OCI-LY7 (cell line): ENCODE measurements at regions not wholly inside any gene's neighbourhood (a gene's known extent, or its start where the extent isn't known, plus 50 kb on each side); places are given as distances from the start of the nearest gene placed in this dataset.

Source experiments
- BruUV-seq: library from RNA; stranded (reverse); fragments of 400-500 nt; replicated peaks from 2 replicates; lab custom pipeline; 2021; lab: Mats Ljungman, UMichigan
- CTCF ChIA-PET: fragments of 300-600 bp; sonication (Branson Sonifier 250); formaldehyde crosslinking; loops from one replicate; lab custom pipeline; 2022; ENCODE audit warnings: antibody characterized with exemption; ENCODE audit not compliant: unreplicated experiment; lab: Charles Lee
- POLR2A ChIA-PET: fragments of 300-600 bp; sonication (Branson Sonifier 250); formaldehyde crosslinking; loops from one replicate; lab custom pipeline; 2022; ENCODE audit warnings: antibody characterized with exemption; lab: Charles Lee
- DNase-seq: peaks from one replicate; pipeline ENCODE4 v3.0.0-alpha.2; 2015; ENCODE audit warnings: low spot score
- H2AFZ ChIP-seq: fragments of 200-600 bp; sonication (generic), shearing (Covaris generic); 2 replicates; pipeline ENCODE4 v1.6.1; 2014; ENCODE audit warnings: mild to moderate bottlenecking, antibody characterized with exemption, low read length, moderate library complexity
- H3K27ac ChIP-seq: fragments of 200-600 bp; sonication (generic); 2 replicates; pipeline ENCODE4 v1.5.1; 2014; ENCODE audit warnings: mixed run types, low read depth, mild to moderate bottlenecking, moderate library complexity, low read length, inconsistent platforms; ENCODE audit not compliant: poor library complexity, severe bottlenecking
- H3K36me3 ChIP-seq: fragments of 200-600 bp; sonication (generic); 2 replicates; pipeline ENCODE4 v1.6.1; 2014; ENCODE audit warnings: mild to moderate bottlenecking, antibody characterized with exemption, low read length, moderate library complexity, mixed read lengths; ENCODE audit not compliant: insufficient read depth
- H3K4me1 ChIP-seq: fragments of 200-600 bp; sonication (generic); 2 replicates; pipeline ENCODE4 v1.5.1; 2014; ENCODE audit warnings: mild to moderate bottlenecking, low read length; ENCODE audit not compliant: insufficient read depth, poor library complexity, severe bottlenecking
- H3K4me2 ChIP-seq: fragments of 200-600 bp; sonication (generic); 2 replicates; pipeline ENCODE4 v1.6.1; 2014; ENCODE audit warnings: mild to moderate bottlenecking, low read length
- H3K4me3 ChIP-seq: fragments of 200-600 bp; sonication (generic); 2 replicates; pipeline ENCODE4 v1.5.1; 2014; ENCODE audit warnings: mild to moderate bottlenecking, low read depth, low read length; ENCODE audit not compliant: poor library complexity, severe bottlenecking
- H3K79me2 ChIP-seq: fragments of 200-600 bp; sonication (generic); 2 replicates; pipeline ENCODE4 v1.6.1; 2016; ENCODE audit warnings: low read depth, mild to moderate bottlenecking, low read length, moderate library complexity, mixed read lengths; ENCODE audit not compliant: insufficient read depth
- H3K9me2 ChIP-seq: fragments of 200-600 bp; sonication (generic); 2 replicates; pipeline ENCODE4 v1.6.1; 2016; ENCODE audit warnings: mild to moderate bottlenecking, low read length, mixed read lengths; ENCODE audit not compliant: insufficient read depth
- H3K9me3 ChIP-seq: fragments of 200-600 bp; sonication (generic); 2 replicates; pipeline ENCODE4 v1.6.1; 2014; ENCODE audit warnings: mild to moderate bottlenecking, mixed run types, low read length, mixed read lengths
- H4K20me1 ChIP-seq: fragments of 200-600 bp; sonication (generic); 2 replicates; pipeline ENCODE4 v1.6.1; 2014; ENCODE audit warnings: mild to moderate bottlenecking, antibody characterized with exemption, low read length, moderate library complexity, mixed read lengths; ENCODE audit not compliant: insufficient read depth
- CTCF ChIP-seq: fragments of 200-600 bp; sonication (generic); conservative IDR thresholded peaks from 2 replicates; pipeline ENCODE4 v1.5.1; 2014; ENCODE audit warnings: mild to moderate bottlenecking, antibody characterized with exemption, low read length, moderate library complexity, mixed read lengths
- EZH2phosphoT487 ChIP-seq: fragments of 200-600 bp; sonication (generic); IDR thresholded peaks from 2 replicates; pipeline ENCODE4 v1.6.1; 2018; ENCODE audit warnings: low read depth, borderline replicate concordance, mild to moderate bottlenecking, mixed run types, antibody characterized with exemption, low read length, moderate library complexity, mixed read lengths
- intact Hi-C: fragments of 100-400 bp; cut with micrococcal nuclease; formaldehyde crosslinking; loops from one replicate; pipeline ENCODE4 v1.10.0; 2022; ENCODE audit not compliant: unreplicated experiment

- ChIA-PET CTCF (no interaction called here), POLR2A (no interaction called here)
- H2AFZ ChIP-seq, result no peak overlapping the region
- no peak overlapping the region for H3K4me3 ChIP-seq
- BruUV-seq, result no TSS peak
- no peak overlapping the region for H3K27ac ChIP-seq
- TF ChIP-seq EZH2phosphoT487 (no peak), CTCF (no peak)
- no peaks in the 10 kb centered on the region for H4K20me1 ChIP-seq
- H3K36me3 ChIP-seq, result no peaks in the 10 kb centered on the region
- H3K4me1 ChIP-seq, result no peaks in the 10 kb centered on the region
- no peak overlapping the region for H3K4me2 ChIP-seq
- intact Hi-C loops, result no loop called here
- no peak for DNase-seq
- no peaks in the 10 kb centered on the region for H3K9me3 ChIP-seq
- H3K9me2 ChIP-seq, result no peaks in the 10 kb centered on the region
- H3K79me2 ChIP-seq, result no peaks in the 10 kb centered on the region
Observed at GRCh38 chr1:57729181-57729580, 305.3 kb upstream of the DAB1 start.

GRCh38 chr1:57727121-57727520 is 303.3 kb upstream of the DAB1 start:
- no peak overlapping the region for H2AFZ ChIP-seq
- no peaks in the 10 kb centered on the region for H3K36me3 ChIP-seq
- H3K9me2 ChIP-seq, result no peaks in the 10 kb centered on the region
- no peak for DNase-seq
- TF ChIP-seq EZH2phosphoT487, result no peak
- no peak for TF ChIP-seq CTCF
- H3K4me1 ChIP-seq, result no peaks in the 10 kb centered on the region
- no peak overlapping the region for H3K4me3 ChIP-seq
- ChIA-PET POLR2A (no interaction called here), CTCF (no interaction called here)
- H3K9me3 ChIP-seq, result no peaks in the 10 kb centered on the region
- H3K27ac ChIP-seq, result no peak overlapping the region
- H3K79me2 ChIP-seq, result no peaks in the 10 kb centered on the region
- no peak overlapping the region for H3K4me2 ChIP-seq
- H4K20me1 ChIP-seq, result no peaks in the 10 kb centered on the region
- intact Hi-C loops, result no loop called here
- no TSS peak for BruUV-seq

GRCh38 chr1:57725318-57725717 is 301.5 kb upstream of the DAB1 start:
- H4K20me1 ChIP-seq, result no peaks in the 10 kb centered on the region
- no peak overlapping the region for H3K27ac ChIP-seq
- no peaks in the 10 kb centered on the region for H3K9me2 ChIP-seq
- H3K79me2 ChIP-seq, result no peaks in the 10 kb centered on the region
- H3K4me2 ChIP-seq, result no peak overlapping the region
- H2AFZ ChIP-seq, result no peak overlapping the region
- no peaks in the 10 kb centered on the region for H3K9me3 ChIP-seq
- no peaks in the 10 kb centered on the region for H3K36me3 ChIP-seq
- no TSS peak for BruUV-seq
- no peaks in the 10 kb centered on the region for H3K4me1 ChIP-seq
- POLR2A ChIA-PET, result no interaction called here
- intact Hi-C loops, result no loop called here
- CTCF ChIA-PET, result no interaction called here
- H3K4me3 ChIP-seq, result no peak overlapping the region
- TF ChIP-seq CTCF, result no peak
- no peak for TF ChIP-seq EZH2phosphoT487
- no peak for DNase-seq
